DMS114 treated with DMSO at 0.1 percent for 48 hours (cell line): ENCODE measurements at regions not wholly inside any gene's neighbourhood (a gene's known extent, or its start where the extent isn't known, plus 50 kb on each side); places are given as distances from the start of the nearest gene placed in this dataset.

ENCODE experiments used
- DNase-seq: peaks from one replicate; lab custom pipeline; 2025; ENCODE audit not compliant: unreplicated experiment; lab: John Stamatoyannopoulos, UW

GRCh38 chr22:49533886-49534285 is 293.8 kb downstream of the BRD1 start:
- DNase-seq, result no peak

DNA sequence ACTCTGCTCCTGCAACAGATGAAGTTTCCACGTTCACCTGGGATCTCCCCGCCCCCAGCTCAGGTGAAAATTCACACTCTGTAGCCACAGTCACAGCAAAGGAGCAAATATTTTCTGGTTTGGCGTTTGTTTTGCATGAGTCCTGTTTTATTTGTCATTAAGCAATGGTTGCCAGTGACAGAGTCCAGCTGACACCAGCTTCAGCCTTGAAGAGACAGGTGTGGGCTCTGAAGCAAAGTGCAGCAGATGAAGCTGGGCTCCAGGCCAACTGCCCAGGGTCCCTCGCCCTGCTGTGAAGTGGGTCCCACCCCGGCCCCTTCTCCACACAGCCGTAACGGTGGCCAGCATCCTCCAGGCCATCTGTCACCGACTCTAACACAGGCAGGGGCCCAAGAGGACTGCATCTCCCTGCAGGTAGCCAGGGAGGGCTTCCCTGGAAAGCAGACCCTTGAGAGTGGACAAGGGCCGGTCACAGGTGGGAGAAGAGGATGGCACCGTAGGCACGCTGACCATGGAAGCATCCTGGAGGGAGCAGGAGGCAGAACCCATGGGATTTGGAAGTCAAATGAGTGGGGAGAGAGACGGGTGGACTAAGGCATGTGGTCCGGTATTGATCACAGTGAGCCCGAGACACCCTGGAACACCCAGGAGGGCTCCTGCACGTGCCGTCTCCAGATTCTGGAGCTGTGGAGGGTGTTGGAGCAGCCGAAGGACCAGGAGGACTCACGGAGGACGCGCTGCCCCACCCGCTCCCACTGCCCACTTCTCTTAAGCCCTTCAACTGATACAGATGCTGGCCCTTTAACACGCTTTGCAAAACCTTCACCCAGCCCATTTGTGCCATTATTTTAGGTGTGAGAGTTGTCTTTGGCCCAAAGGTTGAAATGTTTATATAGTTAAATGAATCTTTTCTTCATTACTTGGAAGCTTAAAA is 294.5 kb downstream of the BRD1 start:
- no peak for DNase-seq

GRCh38 chr22:49531368-49531791 is 296.3 kb downstream of the BRD1 start:
- DNase-seq, result no peak

- no peak for DNase-seq
Observed at GRCh38 chr22:49530671-49531367, 296.9 kb downstream of the BRD1 start.

GRCh38 chr22:49528420-49528720 is 299.3 kb downstream of the BRD1 start:
- no peak for DNase-seq

DNA sequence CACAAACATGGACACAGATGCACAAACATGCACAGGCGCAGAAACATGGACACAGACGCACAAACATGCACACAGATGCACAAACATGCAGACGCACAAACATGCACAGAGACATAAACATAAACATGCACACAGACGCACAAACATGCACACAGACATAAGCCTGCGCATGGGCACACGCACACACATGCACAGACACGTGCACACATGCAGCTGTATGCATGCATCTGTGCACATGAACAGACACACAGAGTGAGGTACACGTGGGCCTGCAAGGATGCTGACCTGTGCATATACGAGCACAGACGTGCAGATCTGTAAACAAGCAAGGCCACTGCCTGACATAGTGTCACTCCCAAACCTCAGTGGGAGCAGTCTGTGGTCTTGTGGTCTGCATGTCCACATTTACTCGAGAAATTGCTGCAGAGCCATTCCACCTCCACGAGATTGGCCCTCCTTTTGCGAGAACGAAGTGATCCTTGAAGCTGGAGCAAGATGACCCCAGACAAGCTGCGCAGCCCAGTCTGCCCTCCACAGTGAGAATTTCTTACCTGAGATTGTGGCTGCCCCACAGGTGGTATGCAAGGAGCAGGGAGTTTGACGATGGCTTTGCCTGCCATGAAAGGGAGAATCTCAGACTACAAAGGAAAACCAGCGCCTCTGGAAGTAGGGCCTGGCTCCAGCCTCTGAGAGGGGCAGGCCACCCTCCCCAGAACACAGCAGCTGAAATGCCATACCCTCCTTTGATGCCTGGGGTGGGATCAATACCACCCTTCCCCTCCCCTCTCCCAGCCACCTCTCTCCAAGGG is 299.9 kb downstream of the BRD1 start:
- no peak for DNase-seq

DNA sequence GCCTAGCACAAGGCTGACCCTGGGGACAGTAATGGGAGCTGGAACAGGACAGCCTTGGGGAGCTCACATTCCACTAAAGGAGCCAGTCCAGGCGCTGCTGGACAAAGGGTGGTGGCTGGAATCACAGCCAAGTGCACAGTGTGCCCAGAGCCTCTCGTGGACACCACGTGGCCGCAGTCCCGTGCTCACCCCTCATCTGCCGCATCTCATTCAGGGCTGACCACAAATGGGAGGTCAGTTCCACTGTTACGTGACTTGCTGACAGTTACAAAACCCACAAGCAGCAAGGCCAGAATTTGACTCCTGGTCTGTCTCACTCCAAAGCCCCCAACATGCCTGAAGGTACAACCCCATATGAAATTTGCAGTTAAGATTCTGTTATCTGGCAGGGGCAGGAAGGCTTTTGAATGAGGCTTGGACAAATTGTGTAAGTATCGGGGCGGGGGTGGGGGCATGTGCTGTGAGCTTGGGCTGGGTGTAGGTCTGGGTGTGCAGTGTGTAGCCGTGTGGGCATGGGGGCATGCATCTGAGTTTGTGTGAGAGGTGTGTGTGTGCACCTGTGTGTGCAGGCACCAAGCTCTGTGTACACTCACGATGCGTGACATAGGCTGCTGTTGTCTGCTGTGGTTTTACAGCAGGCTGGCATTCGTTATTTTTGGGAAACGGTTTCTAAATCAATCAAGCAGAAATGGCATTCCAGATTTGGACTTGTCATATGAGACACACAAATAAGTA is 301.7 kb downstream of the BRD1 start:
- DNase-seq, result no peak

GRCh38 chr22:49525360-49525759 is 302.3 kb downstream of the BRD1 start:
- no peak for DNase-seq

GRCh38 chr22:49524362-49524761 is 303.3 kb downstream of the BRD1 start:
- no peak for DNase-seq

DNA sequence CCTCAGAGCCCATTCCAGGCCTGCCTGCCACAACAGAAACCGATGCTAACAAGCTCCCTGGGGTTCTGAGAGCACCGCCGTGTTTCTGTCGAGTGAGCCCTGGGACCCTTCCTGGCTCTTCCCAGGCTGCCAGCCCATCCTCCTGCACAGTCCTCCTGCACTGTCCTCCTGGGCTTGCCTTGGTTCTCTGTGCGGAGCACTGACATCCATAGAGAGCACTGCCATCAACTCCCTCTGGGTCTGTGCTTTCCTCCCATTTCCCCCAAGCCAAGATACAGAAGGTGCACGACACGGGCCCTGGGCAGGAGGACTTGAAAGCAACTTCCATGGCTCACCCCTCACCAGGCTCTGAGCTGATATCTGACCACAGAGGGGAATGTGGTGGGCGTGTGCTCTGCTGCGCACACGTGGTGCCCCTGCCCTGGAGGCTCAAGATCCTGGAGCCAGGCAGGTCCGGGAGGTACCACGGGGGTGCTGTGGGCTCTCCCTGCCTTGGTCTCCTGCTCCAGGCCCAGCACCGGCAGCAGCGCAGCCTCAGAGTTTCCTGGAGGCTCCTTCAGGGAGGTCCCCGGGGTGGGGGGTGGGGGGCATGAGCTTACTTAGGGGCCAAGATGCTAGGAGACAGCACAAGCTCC is 304.2 kb downstream of the BRD1 start:
- DNase-seq, result no peak

GRCh38 chr22:49522582-49523373 is 304.9 kb downstream of the BRD1 start:
- DNase-seq, result no peak

GRCh38 chr22:49521787-49522224 is 305.9 kb downstream of the BRD1 start:
- DNase-seq, result no peak

DNA sequence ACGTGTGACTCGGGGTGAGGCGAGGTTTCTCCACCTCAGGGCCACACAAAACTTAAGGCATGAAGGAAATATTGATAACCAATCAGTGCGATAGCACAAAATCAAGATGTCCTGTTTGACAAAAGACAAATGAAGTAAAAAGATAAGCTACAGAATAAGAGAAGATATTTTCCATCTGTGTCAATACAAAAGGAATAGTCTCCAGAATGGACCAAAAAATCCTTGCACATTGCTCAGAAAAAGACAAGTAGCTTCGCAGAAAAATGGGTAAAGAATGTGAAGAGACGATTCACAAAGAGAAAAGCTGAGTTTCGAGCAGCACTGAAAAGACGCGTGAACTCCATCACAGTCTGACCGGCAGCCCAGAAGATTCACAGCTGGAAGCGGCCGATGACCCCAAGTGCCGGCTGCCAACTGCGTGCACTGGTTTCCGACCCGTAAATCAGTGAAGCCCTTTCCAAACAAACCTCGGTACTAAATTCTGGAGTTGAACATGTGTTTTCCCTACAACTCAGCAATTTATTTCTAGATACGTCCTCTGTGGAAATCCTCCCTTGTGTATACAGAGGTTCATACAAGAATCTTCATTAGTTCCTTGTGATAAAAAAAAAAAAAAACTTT is 308.4 kb downstream of the BRD1 start:
- no peak for DNase-seq

- DNase-seq, result no peak
Observed at GRCh38 chr22:49518436-49518970, 309.2 kb downstream of the BRD1 start.

GRCh38 chr22:49517667-49518185 is 309.9 kb downstream of the BRD1 start:
- DNase-seq, result no peak

GRCh38 chr22:49517211-49517610 is 310.5 kb downstream of the BRD1 start:
- DNase-seq, result no peak

DNA sequence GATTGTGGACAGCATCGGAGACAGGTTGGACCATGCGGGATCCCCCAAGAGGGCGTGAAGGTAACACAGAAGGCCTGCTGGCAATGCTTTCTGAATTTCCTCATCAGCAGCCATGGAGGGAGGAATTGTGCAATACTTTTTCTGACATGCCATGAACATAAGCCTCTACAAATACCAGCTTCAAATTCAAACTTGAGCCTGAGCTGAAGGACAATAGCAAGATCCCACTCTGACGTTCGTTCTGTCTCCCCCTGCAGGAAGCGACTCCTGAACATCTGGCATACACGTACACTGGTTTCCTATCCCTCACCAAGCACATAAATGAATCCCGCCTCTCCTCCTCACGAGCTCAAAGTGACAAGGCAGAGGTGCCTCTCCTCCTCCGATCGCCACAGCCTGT is 312.2 kb downstream of the BRD1 start:
- DNase-seq, result no peak

- no peak for DNase-seq
Observed at GRCh38 chr22:49514641-49515040, 313.0 kb downstream of the BRD1 start.

GRCh38 chr22:49514211-49514610 is 313.5 kb downstream of the BRD1 start:
- no peak for DNase-seq
